Hematopoietic multipotent progenitor cell treated with erythropoietin and hydrocortisone succinate and interleukin-3 and kit ligand, for 6 days (in vitro differentiated cells): ENCODE measurements at regions not wholly inside any gene's neighbourhood (a gene's known extent, or its start where the extent isn't known, plus 50 kb on each side); places are given as distances from the start of the nearest gene placed in this dataset.

Experiments
- DNase-seq: peaks from one replicate; pipeline ENCODE4 v3.0.0-alpha.2; 2015

- DNase-seq, result peak; percentile 90
These were observed 121.0 kb upstream of the HAAO start for GRCh38 chr2:42913280-42913878.

GRCh38 chr2:42910645-42911405, 118.4 kb upstream of the HAAO start:
- no peak for DNase-seq

GRCh38 chr2:42909966-42910365, 117.6 kb upstream of the HAAO start:
- DNase-seq, result no peak

- DNase-seq, result no peak
These were observed 116.3 kb upstream of the HAAO start for GRCh38 chr2:42908518-42909200.

- no peak for DNase-seq
These were observed 115.5 kb upstream of the HAAO start for GRCh38 chr2:42907835-42908234.

GRCh38 chr2:42906557-42907411, 114.4 kb upstream of the HAAO start:
- peak; percentile 50 for DNase-seq

GRCh38 chr2:42906111-42906556, 113.8 kb upstream of the HAAO start:
- peak; percentile 36 for DNase-seq

- peak; percentile 62 for DNase-seq
These were observed 113.1 kb upstream of the HAAO start for GRCh38 chr2:42905341-42906110.

- DNase-seq, result no peak
These were observed 112.1 kb upstream of the HAAO start for GRCh38 chr2:42904576-42904876.

GRCh38 chr2:42903821-42904575, 111.6 kb upstream of the HAAO start:
- peak; percentile 33 for DNase-seq

- no peak for DNase-seq
These were observed 110.7 kb upstream of the HAAO start for GRCh38 chr2:42902939-42903709.

- DNase-seq, result no peak
These were observed 108.8 kb upstream of the HAAO start for GRCh38 chr2:42901076-42901640.

GRCh38 chr2:42900289-42900891, 108.0 kb upstream of the HAAO start:
- no peak for DNase-seq

- DNase-seq, result no peak
These were observed 105.0 kb upstream of the HAAO start for GRCh38 chr2:42897358-42897757.

GRCh38 chr2:42895791-42896135, 103.4 kb upstream of the HAAO start:
- no peak for DNase-seq

- no peak for DNase-seq
These were observed 102.9 kb upstream of the HAAO start for GRCh38 chr2:42895134-42895790.

- DNase-seq, result no peak
These were observed 100.8 kb upstream of the HAAO start for GRCh38 chr2:42893047-42893758.

GRCh38 chr2:42890791-42891355, 98.5 kb upstream of the HAAO start:
- peak; percentile 52 for DNase-seq
